ENCODE measurements at regions not wholly inside any gene's neighbourhood (a gene's known extent, or its start where the extent isn't known, plus 50 kb on each side); places are given as distances from the start of the nearest gene placed in this dataset.

DNA sequence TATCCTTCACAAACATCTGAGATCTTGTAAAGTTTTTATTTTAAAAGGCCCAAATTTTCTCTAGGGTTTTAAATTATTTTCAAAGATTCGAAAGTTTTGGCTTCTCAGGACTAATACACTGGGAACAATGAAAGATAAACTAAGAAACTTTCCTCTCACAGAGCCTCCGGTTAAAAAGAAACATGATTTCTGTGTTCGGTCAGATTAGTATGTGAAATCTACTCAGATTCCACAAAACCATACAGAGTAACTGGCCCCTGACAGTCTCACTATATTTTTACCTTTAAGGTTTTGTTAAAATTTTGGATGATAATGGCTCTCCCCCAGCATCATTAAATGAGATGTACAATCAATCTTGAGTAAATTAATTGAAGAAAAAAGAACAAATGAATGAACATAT, 471.0 kb downstream of the COL12A1 start:
- CTCF ChIA-PET = interaction anchor here (1.7 kb wide), 1 partner anchor 326 kb away, joined by 10 read pairs; no protein-coding TSS in a partner anchor
- TF ChIP-seq, protein P1, sequence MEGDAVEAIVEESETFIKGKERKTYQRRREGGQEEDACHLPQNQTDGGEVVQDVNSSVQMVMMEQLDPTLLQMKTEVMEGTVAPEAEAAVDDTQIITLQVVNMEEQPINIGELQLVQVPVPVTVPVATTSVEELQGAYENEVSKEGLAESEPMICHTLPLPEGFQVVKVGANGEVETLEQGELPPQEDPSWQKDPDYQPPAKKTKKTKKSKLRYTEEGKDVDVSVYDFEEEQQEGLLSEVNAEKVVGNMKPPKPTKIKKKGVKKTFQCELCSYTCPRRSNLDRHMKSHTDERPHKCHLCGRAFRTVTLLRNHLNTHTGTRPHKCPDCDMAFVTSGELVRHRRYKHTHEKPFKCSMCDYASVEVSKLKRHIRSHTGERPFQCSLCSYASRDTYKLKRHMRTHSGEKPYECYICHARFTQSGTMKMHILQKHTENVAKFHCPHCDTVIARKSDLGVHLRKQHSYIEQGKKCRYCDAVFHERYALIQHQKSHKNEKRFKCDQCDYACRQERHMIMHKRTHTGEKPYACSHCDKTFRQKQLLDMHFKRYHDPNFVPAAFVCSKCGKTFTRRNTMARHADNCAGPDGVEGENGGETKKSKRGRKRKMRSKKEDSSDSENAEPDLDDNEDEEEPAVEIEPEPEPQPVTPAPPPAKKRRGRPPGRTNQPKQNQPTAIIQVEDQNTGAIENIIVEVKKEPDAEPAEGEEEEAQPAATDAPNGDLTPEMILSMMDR (IDR thresholded peaks at IDR 0.05; ENCODE audit: insufficient read depth, low read length, missing control alignments) = no peak
- no peak overlapping the region for H3K4me3 ChIP-seq (ENCODE audit: low read depth, low read length)
- no peak for DNase-seq (ENCODE audit: low read depth, low spot score)
- POLR2A ChIA-PET = interaction anchor here (1.0 kb wide), 1 partner anchor 470 kb away, joined by 3 read pairs; no protein-coding TSS in a partner anchor

DNA sequence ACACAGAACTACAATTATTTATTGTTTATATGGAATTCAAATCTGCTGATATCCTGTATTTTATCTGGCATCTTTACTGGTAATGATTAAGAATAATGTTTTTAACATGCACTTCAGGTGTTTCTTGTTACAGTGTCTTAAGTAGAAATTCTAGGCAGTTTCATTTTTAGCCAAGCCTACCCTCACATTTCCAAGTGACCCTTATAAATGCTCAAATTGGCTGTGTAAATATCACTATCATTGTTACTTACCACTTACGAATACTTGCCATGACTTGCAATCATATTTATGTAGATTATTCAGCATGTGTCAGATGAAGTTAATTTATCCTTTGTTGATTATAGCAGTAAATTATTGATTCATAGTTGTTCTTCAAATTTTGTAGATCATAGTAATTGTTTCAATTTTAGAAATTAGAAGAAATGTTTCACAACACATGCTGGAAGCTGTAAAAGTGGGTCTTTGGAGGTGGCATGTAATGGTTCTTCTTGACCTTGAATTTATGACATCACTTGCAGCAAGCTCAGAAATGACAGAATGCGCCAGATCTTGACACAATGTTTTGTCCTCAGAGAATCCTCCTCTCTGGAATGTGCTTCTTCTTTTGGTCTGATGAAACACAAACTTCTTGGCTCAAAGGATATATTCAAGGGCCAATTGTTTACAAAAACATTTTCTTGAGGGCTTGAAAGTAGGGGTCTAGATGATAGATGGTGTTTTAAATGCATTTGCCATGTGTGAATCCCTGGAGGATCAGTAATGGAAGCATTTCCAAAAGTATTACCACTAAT, 471.8 kb downstream of the COL12A1 start:
- ChIA-PET CTCF (no interaction called here), POLR2A (no interaction called here)
- DNase-seq (ENCODE audit: low read depth, low spot score) = no peak
- no peak overlapping the region for H3K4me3 ChIP-seq (ENCODE audit: low read depth, low read length)
- TF ChIP-seq, protein P1 (IDR thresholded peaks at IDR 0.05; ENCODE audit: insufficient read depth, low read length, missing control alignments) = no peak

DNA sequence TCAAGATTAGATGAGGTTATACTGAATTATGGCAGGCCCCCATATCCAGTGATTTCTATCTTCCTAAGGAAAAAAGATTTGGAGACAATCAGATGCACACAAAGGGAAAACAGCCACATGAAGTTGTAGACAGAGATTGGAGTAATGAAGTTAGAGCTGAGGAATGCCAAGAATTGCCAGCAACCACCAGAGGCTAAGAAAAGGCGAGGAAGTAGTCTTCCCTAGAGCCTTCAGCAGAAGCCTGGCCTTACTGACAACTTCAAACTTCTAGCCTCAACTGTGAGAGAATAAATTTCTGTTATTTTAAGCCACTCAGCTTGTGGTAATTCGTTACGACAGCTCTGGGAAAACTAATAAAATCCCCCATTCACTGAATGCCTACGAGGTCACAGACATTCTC, 473.9 kb downstream of the COL12A1 start:
- CTCF ChIA-PET = interaction anchor here (1.4 kb wide), 1 partner anchor 323 kb away, joined by 4 read pairs; no protein-coding TSS in a partner anchor
- no peak overlapping the region for H3K4me3 ChIP-seq (ENCODE audit: low read depth, low read length)
- TF ChIP-seq, protein P1 (IDR thresholded peaks at IDR 0.05; ENCODE audit: insufficient read depth, low read length, missing control alignments) = no peak
- POLR2A ChIA-PET = no interaction called here
- DNase-seq (ENCODE audit: low read depth, low spot score) = peak; percentile 88

DNA sequence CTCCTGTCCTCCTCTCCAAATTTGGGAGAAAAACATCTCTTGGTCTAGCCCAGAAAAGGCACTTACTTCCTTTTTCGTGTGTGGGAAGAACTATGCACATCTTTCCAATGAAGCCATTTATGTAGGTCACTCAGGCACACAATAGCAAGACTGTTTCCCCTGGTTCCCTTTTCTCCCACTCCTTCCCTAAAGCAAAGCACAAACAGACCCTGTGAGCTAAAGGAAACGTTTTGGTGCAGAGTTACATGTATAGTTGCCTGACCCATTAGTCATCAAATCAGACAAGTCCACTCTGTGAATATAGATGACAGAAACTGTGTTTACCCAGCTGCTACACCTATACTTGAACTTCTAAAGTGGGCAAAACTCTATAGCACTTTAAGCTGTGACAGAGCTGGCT, 474.6 kb downstream of the COL12A1 start:
- POLR2A ChIA-PET = no interaction called here
- H3K4me3 ChIP-seq (ENCODE audit: low read depth, low read length) = no peak overlapping the region
- CTCF ChIA-PET = interaction anchor here (1.4 kb wide), 1 partner anchor 323 kb away, joined by 4 read pairs; no protein-coding TSS in a partner anchor
- TF ChIP-seq, protein P1 (IDR thresholded peaks at IDR 0.05; ENCODE audit: insufficient read depth, low read length, missing control alignments) = no peak
- no peak for DNase-seq (ENCODE audit: low read depth, low spot score)

DNA sequence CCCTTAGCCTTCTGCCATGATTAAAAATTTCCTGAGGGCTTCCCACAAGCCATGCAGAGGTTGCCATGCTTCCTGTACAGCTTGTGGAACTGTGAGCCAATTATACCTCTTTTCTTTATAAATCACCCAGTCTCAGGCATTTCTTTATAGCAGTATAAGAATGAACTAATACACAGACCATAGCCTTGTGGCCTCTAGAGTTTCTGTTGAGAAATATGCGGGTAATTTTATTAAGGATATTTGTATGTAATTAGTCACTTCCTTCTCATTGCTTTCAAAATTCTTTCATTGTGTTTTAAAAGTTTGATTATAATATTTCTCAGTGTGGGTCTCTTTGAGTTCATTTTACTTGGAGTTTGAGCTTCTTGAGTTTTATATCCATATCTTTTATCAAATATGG, 484.9 kb downstream of the COL12A1 start:
- no peak for DNase-seq (ENCODE audit: low read depth, low spot score)
- no peak overlapping the region for H3K4me3 ChIP-seq (ENCODE audit: low read depth, low read length)
- ChIA-PET CTCF (no interaction called here), POLR2A (no interaction called here)
- TF ChIP-seq, protein P1 (IDR thresholded peaks at IDR 0.05; ENCODE audit: insufficient read depth, low read length, missing control alignments) = no peak

DNA sequence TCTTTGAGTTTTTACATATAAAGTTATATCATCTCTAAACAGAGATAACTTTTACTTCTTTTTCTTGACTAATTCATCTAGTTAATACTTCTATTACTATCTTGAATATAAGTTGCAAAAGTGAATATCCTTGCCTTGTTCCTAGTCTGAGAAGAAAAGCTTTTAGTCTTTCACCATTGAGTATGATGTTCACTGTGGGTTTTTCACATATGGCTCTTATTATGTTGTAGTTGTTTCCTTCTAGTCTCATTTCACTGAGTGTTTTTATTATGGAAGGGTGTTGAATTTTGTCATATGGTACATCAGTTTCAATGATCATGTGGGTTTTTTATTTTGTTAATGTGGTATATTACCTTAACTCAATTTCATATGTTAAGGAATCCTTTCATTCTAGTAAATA, 488.3 kb downstream of the COL12A1 start:
- CTCF ChIA-PET = no interaction called here
- H3K4me3 ChIP-seq (ENCODE audit: low read depth, low read length) = no peak overlapping the region
- POLR2A ChIA-PET = no interaction called here
- TF ChIP-seq, protein P1 (IDR thresholded peaks at IDR 0.05; ENCODE audit: insufficient read depth, low read length, missing control alignments) = no peak
- DNase-seq (ENCODE audit: low read depth, low spot score) = no peak
